ENCODE measurements at regions not wholly inside any gene's neighbourhood (a gene's known extent, or its start where the extent isn't known, plus 50 kb on each side); places are given as distances from the start of the nearest gene placed in this dataset.
"Not testable (repeated sequence)": the region's sequence is repeated elsewhere in the genome, so short reads cannot be mapped to it uniquely, and the experiment has no call there.

GRCh38 chr17:13442361-13442760, 159.4 kb downstream of the HS3ST3A1 start:
- no peak for DNase-seq (ENCODE audit: low read depth, low spot score)
- in situ Hi-C loops (cut with HindIII; ENCODE audit: low pct_unique_long_range_greater_than_20kb, low sequenced_read_pairs), result no loop called here

DNA sequence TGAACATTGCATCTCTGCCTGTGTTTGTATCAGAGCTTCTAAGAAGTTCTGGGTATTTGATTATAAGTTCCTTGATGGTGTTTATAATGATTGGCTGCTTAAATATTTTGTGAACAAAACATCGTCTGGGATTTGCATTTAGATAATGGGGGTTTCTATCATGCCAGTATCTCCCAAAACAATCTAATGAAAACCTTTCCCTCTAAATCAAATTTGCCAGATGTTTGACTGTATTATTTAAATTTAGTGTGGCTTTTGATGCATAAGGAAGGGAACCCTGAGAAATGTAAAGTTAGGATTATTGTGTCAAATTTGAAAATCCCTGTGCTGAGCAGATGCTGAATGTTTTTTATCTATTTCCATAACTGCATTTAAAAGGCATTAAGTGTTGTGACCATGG, 159.9 kb downstream of the HS3ST3A1 start:
- in situ Hi-C loops (cut with HindIII; ENCODE audit: low pct_unique_long_range_greater_than_20kb, low sequenced_read_pairs), result no loop called here
- no peak for DNase-seq (ENCODE audit: low read depth, low spot score)

DNA sequence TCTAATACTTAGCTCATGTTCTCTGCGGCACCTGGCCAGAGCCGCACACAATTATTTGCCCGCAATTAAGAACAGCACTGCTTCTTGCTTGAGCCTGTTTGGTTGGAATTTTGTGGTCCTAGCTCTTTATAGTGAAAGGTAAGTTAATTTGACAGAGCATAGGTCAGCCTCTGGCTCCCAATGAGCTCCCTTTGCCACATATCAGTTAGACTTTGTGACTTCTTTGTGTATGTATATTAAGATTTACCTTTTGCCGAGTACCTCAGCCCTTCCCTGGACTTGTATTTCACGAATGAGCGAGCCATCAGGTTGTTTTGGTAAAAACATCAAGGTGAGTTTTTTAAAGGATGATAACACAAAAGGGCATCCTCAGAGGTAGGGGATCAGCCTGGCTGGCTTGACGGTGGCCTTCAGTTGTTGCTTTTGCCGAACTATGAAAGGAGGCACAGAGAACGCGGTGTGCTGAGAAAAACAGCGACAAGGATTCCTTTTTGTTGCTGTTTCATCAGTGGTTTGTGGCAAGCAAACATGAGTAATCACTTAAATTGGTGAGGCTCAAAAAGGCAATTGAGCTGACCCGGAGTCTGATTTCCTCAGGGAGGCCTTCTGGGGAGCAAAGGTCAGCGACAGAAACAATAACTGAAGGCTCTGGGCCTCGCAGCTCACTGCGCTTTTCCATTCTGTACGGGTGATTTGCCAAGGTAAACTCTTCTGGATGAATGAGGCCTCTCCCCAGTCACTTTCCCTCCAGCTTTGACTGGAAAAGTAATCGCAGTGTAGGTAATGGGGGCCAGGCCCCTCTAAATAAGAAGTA, 163.6 kb downstream of the HS3ST3A1 start:
- DNase-seq (ENCODE audit: low read depth, low spot score), result no peak
- in situ Hi-C loops (cut with HindIII; ENCODE audit: low pct_unique_long_range_greater_than_20kb, low sequenced_read_pairs), result no loop called here

DNA sequence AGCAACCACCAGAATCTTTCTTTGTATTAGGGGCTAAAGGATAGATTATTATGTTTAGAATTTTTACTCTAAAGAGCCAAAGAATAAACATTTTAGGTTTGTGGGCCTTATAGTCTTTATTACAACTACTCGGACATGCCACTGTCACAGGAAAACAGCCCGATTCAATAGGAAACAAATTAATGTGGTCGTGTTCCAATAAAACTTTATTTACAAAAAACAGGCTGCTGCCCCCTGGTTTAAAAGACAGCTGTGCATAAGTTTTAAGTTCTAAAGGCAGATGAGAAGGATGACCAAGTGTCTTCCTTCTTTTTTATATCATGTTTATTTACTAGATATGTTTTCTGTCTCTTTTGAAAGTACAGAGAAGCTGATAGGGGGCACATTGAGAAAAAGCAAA, 166.5 kb downstream of the HS3ST3A1 start:
- DNase-seq (ENCODE audit: low read depth, low spot score), result no peak
- in situ Hi-C loops (cut with HindIII; ENCODE audit: low pct_unique_long_range_greater_than_20kb, low sequenced_read_pairs), result no loop called here

DNA sequence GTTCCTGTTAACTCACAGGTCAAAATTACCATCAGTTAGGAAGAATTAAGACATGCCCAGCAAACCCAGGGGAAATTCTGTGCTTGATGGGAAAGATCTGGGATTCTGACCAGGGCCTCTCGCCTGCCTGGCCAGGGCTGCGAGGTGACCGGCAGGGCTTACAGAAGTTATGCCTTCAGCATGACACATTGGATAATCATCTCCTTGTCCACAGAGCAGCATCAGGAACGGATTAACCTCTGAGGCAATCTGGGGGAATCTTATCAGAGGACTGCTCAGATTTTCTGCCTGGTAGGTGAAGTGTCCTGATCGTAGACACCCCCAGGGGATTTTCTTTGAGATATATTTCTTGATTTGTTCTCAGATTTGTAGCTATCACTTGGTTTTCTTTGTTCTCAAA, 172.5 kb downstream of the HS3ST3A1 start:
- no peak for DNase-seq (ENCODE audit: low read depth, low spot score)
- in situ Hi-C loops (cut with HindIII; ENCODE audit: low pct_unique_long_range_greater_than_20kb, low sequenced_read_pairs), result no loop called here

DNA sequence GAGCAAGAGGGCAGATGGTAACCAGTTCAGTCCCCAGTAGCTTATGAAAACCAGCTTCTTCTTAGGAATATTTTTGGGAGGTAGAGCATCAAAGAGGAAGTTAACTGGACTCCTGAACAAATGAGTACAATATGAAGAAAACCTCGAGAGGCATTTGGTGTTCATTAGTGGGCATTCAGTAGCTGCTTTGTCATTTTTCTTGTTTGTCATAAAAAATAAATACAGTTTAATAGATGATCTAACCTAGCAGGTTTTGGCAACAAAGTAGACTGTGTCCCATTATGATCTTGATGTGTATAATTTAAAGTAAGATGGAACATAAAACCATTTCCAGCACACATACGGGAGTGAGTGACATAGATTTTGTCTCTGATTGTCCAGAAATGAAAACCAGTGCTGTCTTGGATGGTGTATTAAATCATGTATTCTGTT, 173.1 kb downstream of the HS3ST3A1 start:
- in situ Hi-C loops (cut with HindIII; ENCODE audit: low pct_unique_long_range_greater_than_20kb, low sequenced_read_pairs), result no loop called here
- DNase-seq (ENCODE audit: low read depth, low spot score), result no peak

DNA sequence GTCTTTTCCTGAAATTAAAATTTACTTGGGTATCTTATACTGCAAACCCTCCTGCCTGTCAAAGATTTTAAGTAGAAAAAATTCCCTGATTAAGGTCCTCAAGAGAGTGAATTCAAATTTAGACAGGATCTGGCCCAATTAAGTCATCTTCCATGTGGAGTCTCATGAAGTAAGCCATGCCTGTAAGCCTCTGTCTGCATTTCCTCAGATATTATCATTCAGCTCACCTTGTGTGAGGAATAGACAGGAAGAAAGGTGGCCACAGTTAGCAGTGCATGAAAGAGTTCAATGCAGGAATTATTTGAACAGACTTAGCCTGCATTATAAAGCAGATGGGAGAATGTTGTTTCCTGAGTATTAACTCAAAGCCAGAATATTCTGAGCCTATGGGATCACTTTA, 174.7 kb downstream of the HS3ST3A1 start:
- DNase-seq (ENCODE audit: low read depth, low spot score), result no peak
- in situ Hi-C loops (cut with HindIII; ENCODE audit: low pct_unique_long_range_greater_than_20kb, low sequenced_read_pairs), result no loop called here

DNA sequence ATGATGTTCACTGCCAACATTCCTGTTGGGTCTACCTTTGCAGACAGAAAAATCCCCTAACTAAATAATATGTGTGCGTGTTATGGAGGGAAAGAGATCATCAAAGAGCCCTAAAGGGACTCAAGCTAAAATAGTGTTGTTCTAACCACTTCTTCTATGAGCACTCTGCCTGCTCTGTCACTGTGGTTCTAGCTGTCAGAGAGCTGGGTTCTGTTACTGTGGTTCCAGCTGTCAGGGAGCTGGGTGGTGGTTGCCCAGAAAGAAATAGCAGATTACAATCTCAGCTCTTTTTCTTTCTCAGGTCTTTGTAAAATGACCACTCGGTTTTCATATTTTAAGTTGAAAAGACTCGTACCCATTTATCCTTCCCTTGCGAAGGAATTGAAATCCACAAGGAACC, 176.3 kb downstream of the HS3ST3A1 start:
- no peak for DNase-seq (ENCODE audit: low read depth, low spot score)
- in situ Hi-C loops (cut with HindIII; ENCODE audit: low pct_unique_long_range_greater_than_20kb, low sequenced_read_pairs), result no loop called here

GRCh38 chr17:13421581-13422130, 180.1 kb downstream of the HS3ST3A1 start:
- in situ Hi-C loops (cut with HindIII; ENCODE audit: low pct_unique_long_range_greater_than_20kb, low sequenced_read_pairs), result no loop called here
- no peak for DNase-seq (ENCODE audit: low read depth, low spot score)

GRCh38 chr17:13420878-13421277, 180.9 kb downstream of the HS3ST3A1 start:
- in situ Hi-C loops (cut with HindIII; ENCODE audit: low pct_unique_long_range_greater_than_20kb, low sequenced_read_pairs), result no loop called here
- no peak for DNase-seq (ENCODE audit: low read depth, low spot score)

DNA sequence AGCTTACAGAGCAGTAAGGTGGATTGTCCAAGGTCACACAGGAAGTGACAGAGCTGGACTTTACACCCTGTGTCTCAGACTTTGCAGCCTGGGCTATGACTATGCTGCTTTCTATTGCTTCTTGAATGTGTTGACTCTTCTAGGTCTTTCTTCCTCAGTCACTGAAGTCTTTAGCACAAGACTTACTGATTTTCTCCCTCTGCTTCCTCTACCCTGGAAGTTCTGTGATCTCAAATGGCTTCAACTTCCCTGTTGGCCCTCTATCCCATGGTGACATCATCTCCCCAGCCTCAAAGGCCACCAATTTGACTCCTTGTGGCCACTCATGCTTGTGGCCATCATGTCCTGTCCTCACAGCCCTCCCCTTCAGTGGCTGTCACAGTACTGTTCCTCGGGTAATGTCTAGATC, 181.3 kb downstream of the HS3ST3A1 start:
- DNase-seq (ENCODE audit: low read depth, low spot score), result no peak
- in situ Hi-C loops (cut with HindIII; ENCODE audit: low pct_unique_long_range_greater_than_20kb, low sequenced_read_pairs), result no loop called here

DNA sequence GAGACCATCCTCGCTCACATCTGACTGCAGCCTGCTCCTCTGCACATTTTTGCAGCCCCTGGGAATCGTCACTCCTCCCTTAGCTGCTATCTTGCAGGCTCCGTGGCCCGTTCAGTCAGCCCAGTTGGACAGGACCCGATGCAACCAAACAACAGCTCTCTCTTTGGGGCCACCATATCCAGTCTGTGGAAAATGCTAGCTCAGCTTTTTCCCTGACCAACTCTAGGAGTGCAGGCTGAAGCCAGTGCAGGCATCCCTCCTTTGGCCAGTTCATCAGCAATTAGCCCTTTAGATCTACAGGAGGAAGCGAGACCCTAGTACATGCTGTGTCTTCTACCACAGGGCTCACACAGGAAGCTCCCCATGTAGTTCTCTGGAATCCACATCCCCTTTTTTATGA, 182.1 kb downstream of the HS3ST3A1 start:
- in situ Hi-C loops (cut with HindIII; ENCODE audit: low pct_unique_long_range_greater_than_20kb, low sequenced_read_pairs), result no loop called here
- no peak for DNase-seq (ENCODE audit: low read depth, low spot score)

DNA sequence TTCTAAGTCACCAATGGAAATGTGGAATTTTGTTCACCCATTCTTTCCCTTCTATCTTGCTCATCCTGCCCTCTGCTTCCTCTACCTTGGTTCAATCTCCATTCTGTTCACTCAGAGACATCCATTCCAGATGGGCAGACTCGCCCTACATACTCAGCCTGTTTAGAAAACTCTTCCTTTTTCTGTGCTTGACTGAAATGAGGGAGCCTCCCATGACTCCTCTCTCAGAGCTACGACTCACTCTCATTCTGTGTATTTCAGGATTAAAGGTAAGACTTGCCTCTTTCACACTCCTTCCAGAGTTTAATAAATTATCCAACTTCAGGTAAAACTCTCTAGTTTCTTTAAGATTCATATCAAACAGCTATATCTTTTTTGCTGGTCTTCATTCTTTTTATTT, 182.8 kb downstream of the HS3ST3A1 start:
- DNase-seq (ENCODE audit: low read depth, low spot score), result no peak
- in situ Hi-C loops (cut with HindIII; ENCODE audit: low pct_unique_long_range_greater_than_20kb, low sequenced_read_pairs), result no loop called here

DNA sequence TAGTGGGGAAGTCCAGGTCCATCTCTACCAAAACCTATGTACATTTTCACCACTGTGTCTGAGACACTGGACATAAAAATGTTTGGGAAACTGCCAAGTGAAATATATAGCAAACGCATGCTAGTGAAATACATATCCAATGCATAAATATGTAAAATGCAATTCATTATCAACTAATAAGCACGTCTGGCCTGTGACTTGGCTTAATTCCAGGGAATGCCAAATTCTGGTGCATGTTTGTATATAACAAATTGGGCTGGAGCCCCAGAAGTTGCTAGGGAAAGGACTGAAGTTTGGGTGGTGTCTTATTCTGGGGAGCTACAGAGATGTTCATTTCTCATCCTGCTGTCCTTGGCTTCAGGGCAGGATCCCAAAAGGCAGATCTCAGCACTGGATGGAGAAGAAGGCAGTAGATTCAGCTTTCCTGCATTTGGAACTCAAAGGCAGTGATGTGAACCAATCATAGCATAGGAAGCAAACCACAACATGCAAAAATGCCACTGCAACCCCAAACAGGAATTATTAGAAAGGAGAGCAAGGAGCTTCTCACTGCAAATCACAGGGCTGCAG, 184.3 kb downstream of the HS3ST3A1 start:
- in situ Hi-C loops (cut with HindIII; ENCODE audit: low pct_unique_long_range_greater_than_20kb, low sequenced_read_pairs), result no loop called here
- DNase-seq (ENCODE audit: low read depth, low spot score), result no peak

- no peak for DNase-seq (ENCODE audit: low read depth, low spot score)
- in situ Hi-C loops (cut with HindIII; ENCODE audit: low pct_unique_long_range_greater_than_20kb, low sequenced_read_pairs), result no loop called here
Measured at GRCh38 chr17:13416748-13417363, 184.9 kb downstream of the HS3ST3A1 start.

- in situ Hi-C loops (cut with HindIII; ENCODE audit: low pct_unique_long_range_greater_than_20kb, low sequenced_read_pairs), result no loop called here
- DNase-seq (ENCODE audit: low read depth, low spot score), result no peak
Measured at GRCh38 chr17:13415871-13416416, 185.8 kb downstream of the HS3ST3A1 start.

DNA sequence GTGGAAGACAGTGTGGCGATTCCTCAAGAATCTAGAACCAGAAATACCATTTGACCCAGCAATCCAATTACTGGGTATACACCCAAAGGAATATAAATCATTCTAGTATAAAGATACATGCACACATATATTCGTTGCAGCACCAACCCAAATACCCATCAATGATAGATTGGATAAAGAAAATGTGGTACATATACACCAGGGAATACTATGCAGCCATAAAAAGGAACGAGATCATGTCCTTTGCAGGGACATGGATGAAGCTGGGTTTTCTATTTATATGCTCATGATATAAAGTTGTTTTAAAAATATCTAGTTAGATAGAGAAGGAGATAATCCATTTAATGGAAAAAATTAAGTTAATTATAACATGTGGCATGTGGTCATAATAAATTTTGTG, 186.5 kb downstream of the HS3ST3A1 start:
- in situ Hi-C loops (cut with HindIII; ENCODE audit: low pct_unique_long_range_greater_than_20kb, low sequenced_read_pairs); DNase-seq (ENCODE audit: low read depth, low spot score): not testable (repeated sequence)

DNA sequence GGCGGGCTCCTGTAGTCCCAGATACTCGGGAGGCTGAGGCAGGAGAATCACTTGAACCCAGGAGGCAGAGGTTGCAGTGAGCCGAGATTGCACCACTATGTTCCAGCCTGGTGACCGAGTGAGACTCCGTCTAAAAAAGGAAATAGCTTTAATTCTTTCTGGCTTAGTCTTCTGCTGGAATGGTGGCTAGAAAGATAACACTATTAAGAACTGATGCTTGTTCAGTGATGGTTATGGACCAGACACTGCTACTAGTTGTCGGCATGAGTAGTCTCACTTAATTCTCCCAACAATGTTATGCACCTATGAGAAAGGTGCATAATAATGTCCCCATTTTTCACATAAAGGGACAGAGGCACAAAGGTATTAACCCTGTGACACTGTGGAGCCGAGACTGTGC, 188.7 kb downstream of the HS3ST3A1 start:
- no peak for DNase-seq (ENCODE audit: low read depth, low spot score)

More for the DNA sequence above, 188.7 kb downstream of the HS3ST3A1 start:
- in situ Hi-C loops (cut with HindIII; ENCODE audit: low pct_unique_long_range_greater_than_20kb, low sequenced_read_pairs), result no loop called here

Data from SK-MEL-5 (cell line).